ENCODE measurements at regions not wholly inside any gene's neighbourhood (a gene's known extent, or its start where the extent isn't known, plus 50 kb on each side); places are given as distances from the start of the nearest gene placed in this dataset.

- in situ Hi-C loops (cut with MboI; ENCODE audit: low pct_ligation_motif_present in 1 of 4, low pct_unique_long_range_greater_than_20kb in 1 of 4, low sequenced_read_pairs in 3 of 4) = no loop called here
- no peak for DNase-seq
- intact Hi-C loops (cut with DNase I; ENCODE audit: low total_unique reads) = no loop called here
- TF ChIP-seq POLR2AphosphoS5 (IDR thresholded peaks at IDR 0.05) (no peak), EP300 (IDR thresholded peaks at IDR 0.05; ENCODE audit: low read depth) (no peak)
- WGBS, 2 donors (ENCODE audit: low coverage in 1 of 2) = 72 to 75% methylated on average over 1 of the region's 1 CpG
- Histone ChIP-seq H3K9me3 (no peaks in the 10 kb centered on the region), H3K27me3 (no peaks in the 10 kb centered on the region), H3K27ac (no peak overlapping the region), H3K4me3 (no peak overlapping the region), H3K4me1 (no peaks in the 10 kb centered on the region), H3K36me3 (no peaks in the 10 kb centered on the region)
These were observed 226.3 kb upstream of the ANKRD50 start for GRCh38 chr4:124938836-124939235.

GRCh38 chr4:124937993-124938392, 225.5 kb upstream of the ANKRD50 start:
- Histone ChIP-seq H3K9me3 (no peaks in the 10 kb centered on the region), H3K36me3 (no peaks in the 10 kb centered on the region), H3K4me1 (no peaks in the 10 kb centered on the region), H3K27me3 (no peaks in the 10 kb centered on the region), H3K27ac (no peak overlapping the region), H3K4me3 (no peak overlapping the region)
- intact Hi-C loops (cut with DNase I; ENCODE audit: low total_unique reads) (no loop called here), in situ Hi-C loops (cut with MboI; ENCODE audit: low pct_ligation_motif_present in 1 of 4, low pct_unique_long_range_greater_than_20kb in 1 of 4, low sequenced_read_pairs in 3 of 4) (no loop called here)
- no peak for TF ChIP-seq CTCF (IDR thresholded peaks at IDR 0.05)
- TF ChIP-seq POLR2A (IDR thresholded peaks at IDR 0.05) = no peak
- TF ChIP-seq EP300 (IDR thresholded peaks at IDR 0.05; ENCODE audit: low read depth) = no peak
- TF ChIP-seq POLR2AphosphoS5 (IDR thresholded peaks at IDR 0.05) = no peak
- WGBS, 2 donors (ENCODE audit: low coverage in 1 of 2) = 60 to 64% methylated on average over 1 to 5 of the region's 5 CpGs
- DNase-seq = no peak

GRCh38 chr4:124936427-124936826, 223.9 kb upstream of the ANKRD50 start:
- in situ Hi-C loops (cut with MboI; ENCODE audit: low pct_ligation_motif_present in 1 of 4, low pct_unique_long_range_greater_than_20kb in 1 of 4, low sequenced_read_pairs in 3 of 4) = no loop called here
- intact Hi-C loops (cut with DNase I; ENCODE audit: low total_unique reads) = no loop called here
- Histone ChIP-seq H3K4me1 (no peaks in the 10 kb centered on the region), H3K4me3 (no peak overlapping the region), H3K27me3 (no peaks in the 10 kb centered on the region), H3K27ac (no peak overlapping the region), H3K9me3 (no peaks in the 10 kb centered on the region), H3K36me3 (no peaks in the 10 kb centered on the region)
- no peak for DNase-seq
- 18 to 23% methylated on average over 2 to 4 of the region's 4 CpGs for WGBS, 2 donors (ENCODE audit: low coverage in 1 of 2)
- TF ChIP-seq POLR2A (IDR thresholded peaks at IDR 0.05) (no peak), CTCF (IDR thresholded peaks at IDR 0.05) (no peak), POLR2AphosphoS5 (IDR thresholded peaks at IDR 0.05) (no peak), EP300 (IDR thresholded peaks at IDR 0.05; ENCODE audit: low read depth) (no peak)

- Histone ChIP-seq H3K9me3 (no peaks in the 10 kb centered on the region), H3K27me3 (no peaks in the 10 kb centered on the region), H3K36me3 (no peaks in the 10 kb centered on the region), H3K4me1 (no peaks in the 10 kb centered on the region), H3K4me3 (no peak overlapping the region), H3K27ac (no peak overlapping the region)
- TF ChIP-seq POLR2AphosphoS5 (IDR thresholded peaks at IDR 0.05) = no peak
- DNase-seq = no peak
- in situ Hi-C loops (cut with MboI; ENCODE audit: low pct_ligation_motif_present in 1 of 4, low pct_unique_long_range_greater_than_20kb in 1 of 4, low sequenced_read_pairs in 3 of 4) (no loop called here), intact Hi-C loops (cut with DNase I; ENCODE audit: low total_unique reads) (no loop called here)
These were observed 222.4 kb upstream of the ANKRD50 start for GRCh38 chr4:124934916-124935315.

GRCh38 chr4:124933521-124933920, 221.0 kb upstream of the ANKRD50 start:
- WGBS, 2 donors (ENCODE audit: low coverage in 1 of 2) = 76 to 78% methylated on average over 2 of the region's 2 CpGs

More at GRCh38 chr4:124933521-124933920, 221.0 kb upstream of the ANKRD50 start:
- no peak overlapping the region for H3K27ac ChIP-seq
- H3K36me3 ChIP-seq = no peaks in the 10 kb centered on the region
- in situ Hi-C loops (cut with MboI; ENCODE audit: low pct_ligation_motif_present in 1 of 4, low pct_unique_long_range_greater_than_20kb in 1 of 4, low sequenced_read_pairs in 3 of 4) (no loop called here), intact Hi-C loops (cut with DNase I; ENCODE audit: low total_unique reads) (no loop called here)
- no peak for DNase-seq
- H3K9me3 ChIP-seq = no peaks in the 10 kb centered on the region
- no peaks in the 10 kb centered on the region for H3K27me3 ChIP-seq
- H3K4me1 ChIP-seq = no peaks in the 10 kb centered on the region
- TF ChIP-seq CTCF (IDR thresholded peaks at IDR 0.05) = no peak
- no peak for TF ChIP-seq EP300 (IDR thresholded peaks at IDR 0.05; ENCODE audit: low read depth)
- no peak for TF ChIP-seq POLR2AphosphoS5 (IDR thresholded peaks at IDR 0.05)
- TF ChIP-seq POLR2A (IDR thresholded peaks at IDR 0.05) = no peak
- no peak overlapping the region for H3K4me3 ChIP-seq

All from transverse colon (tissue), 4 donors.